DOHH2 (cell line): ENCODE measurements at regions not wholly inside any gene's neighbourhood (a gene's known extent, or its start where the extent isn't known, plus 50 kb on each side); places are given as distances from the start of the nearest gene placed in this dataset.

Experiments
- H3F3A ChIP-seq: fragments of 200-600 bp; sonication (generic), shearing (Covaris generic); 2 replicates; pipeline ENCODE4 v1.6.0; 2016; ENCODE audit warnings: antibody characterized with exemption, mild to moderate bottlenecking; ENCODE audit not compliant: control insufficient read depth, insufficient read depth
- H3K27ac ChIP-seq: fragments of 200-600 bp; sonication (generic); 2 replicates; pipeline ENCODE4 v1.5.1; 2014; ENCODE audit warnings: low read depth, mild to moderate bottlenecking, low read length, moderate library complexity
- H3K27me3 ChIP-seq: fragments of 200-600 bp; sonication (generic); 2 replicates; pipeline ENCODE4 v1.6.1; 2014; ENCODE audit warnings: mild to moderate bottlenecking, low read length, mixed read lengths; ENCODE audit not compliant: control insufficient read depth
- H3K36me3 ChIP-seq: fragments of 200-600 bp; sonication (generic); 2 replicates; pipeline ENCODE4 v1.6.1; 2014; ENCODE audit warnings: mild to moderate bottlenecking, low read length, moderate library complexity, mixed read lengths; ENCODE audit not compliant: control insufficient read depth
- H3K4me1 ChIP-seq: fragments of 200-600 bp; sonication (generic); 2 replicates; pipeline ENCODE4 v1.6.1; 2014; ENCODE audit warnings: mild to moderate bottlenecking, low read length, mixed read lengths; ENCODE audit not compliant: control insufficient read depth
- H3K4me2 ChIP-seq: fragments of 200-600 bp; sonication (generic); 2 replicates; pipeline ENCODE4 v1.6.0; 2014; ENCODE audit warnings: mild to moderate bottlenecking, low read length, moderate library complexity
- H3K4me3 ChIP-seq: fragments of 200-600 bp; sonication (generic); 2 replicates; pipeline ENCODE4 v1.5.1; 2014; ENCODE audit warnings: mild to moderate bottlenecking, low read length, mixed read lengths
- H3K79me2 ChIP-seq: fragments of 200-600 bp; sonication (generic); 2 replicates; pipeline ENCODE4 v1.6.1; 2014; ENCODE audit warnings: mild to moderate bottlenecking, low read length, mixed read lengths; ENCODE audit not compliant: control insufficient read depth
- H3K9me2 ChIP-seq: fragments of 200-600 bp; sonication (generic); replicated peaks from 2 replicates; pipeline ENCODE4 v1.6.1; 2014; ENCODE audit warnings: mild to moderate bottlenecking, low read length, mixed read lengths; ENCODE audit not compliant: control insufficient read depth
- H3K9me3 ChIP-seq: fragments of 200-600 bp; sonication (generic); 2 replicates; pipeline ENCODE4 v1.6.1; 2014; ENCODE audit warnings: antibody characterized with exemption, low read length, mixed read lengths; ENCODE audit not compliant: control insufficient read depth, insufficient read depth
- H4K20me1 ChIP-seq: fragments of 200-600 bp; sonication (generic); 2 replicates; pipeline ENCODE4 v1.6.0; 2014; ENCODE audit warnings: low read depth, mild to moderate bottlenecking, antibody characterized with exemption, low read length, moderate library complexity; ENCODE audit not compliant: control insufficient read depth, insufficient read depth
- CTCF ChIP-seq: fragments of 200-600 bp; sonication (generic); IDR thresholded peaks from one replicate; pipeline ENCODE4 v1.5.1; 2014; ENCODE audit warnings: antibody characterized with exemption, mild to moderate bottlenecking, low read depth, low read length; ENCODE audit not compliant: poor library complexity, severe bottlenecking
- EZH2phosphoT487 ChIP-seq: fragments of 200-600 bp; sonication (generic); IDR thresholded peaks from 2 replicates; pipeline ENCODE4 v1.6.1; 2017; ENCODE audit warnings: borderline replicate concordance, mild to moderate bottlenecking, antibody characterized with exemption, low read length, moderate library complexity, mixed read lengths

DNA sequence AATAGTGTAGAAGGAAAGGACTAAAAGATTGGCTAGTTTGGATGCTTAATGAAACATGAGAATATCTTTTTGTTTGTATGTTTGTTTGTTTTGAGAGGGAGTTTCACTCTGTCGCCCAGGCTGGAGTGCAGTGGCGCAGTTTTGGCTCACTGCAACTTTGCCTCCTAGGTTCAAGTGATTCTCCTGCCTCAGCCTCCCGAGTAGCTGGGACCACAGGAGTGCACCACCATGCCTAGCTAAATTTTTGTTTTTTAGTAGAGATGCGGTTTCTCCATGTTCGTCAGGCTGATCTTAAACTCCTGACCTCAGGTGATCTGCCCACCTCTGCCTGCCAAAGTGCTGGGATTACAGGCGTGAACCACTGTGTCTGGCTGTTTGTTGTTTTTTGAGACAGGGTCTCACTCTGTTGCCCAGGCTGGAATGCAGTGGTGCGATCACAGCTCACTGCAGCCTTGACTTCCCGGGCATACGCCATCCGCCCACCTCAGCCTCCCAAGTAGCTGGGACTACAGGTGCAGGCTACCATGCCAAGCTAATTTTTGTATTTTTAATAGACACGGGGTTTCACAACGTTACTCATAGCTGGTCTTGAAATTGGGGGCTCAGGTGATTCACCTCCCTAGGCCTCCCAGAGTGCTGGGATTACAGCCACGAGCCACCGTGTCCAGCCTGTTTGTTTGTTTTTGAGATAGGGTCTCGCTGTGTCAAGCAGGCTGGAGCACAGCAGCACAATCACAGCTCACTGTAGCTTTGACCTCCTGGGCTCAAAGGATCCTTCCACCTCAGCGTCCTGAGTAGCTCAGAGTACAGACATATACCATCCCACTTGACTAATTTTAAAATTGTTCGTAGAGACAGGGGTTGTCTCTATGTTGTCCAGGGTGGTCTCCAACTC is 209.2 kb downstream of the MYCN start:
- Histone ChIP-seq H3K27ac (no peak overlapping the region), H3K27me3 (no peaks in the 10 kb centered on the region), H3K4me1 (no peaks in the 10 kb centered on the region), H4K20me1 (no peaks in the 10 kb centered on the region), H3K36me3 (no peaks in the 10 kb centered on the region), H3K79me2 (no peaks in the 10 kb centered on the region), H3K4me3 (no peak overlapping the region), H3K4me2 (no peak overlapping the region), H3F3A (no peaks in the 10 kb centered on the region), H3K9me2 (no peaks in the 10 kb centered on the region), H3K9me3 (no peaks in the 10 kb centered on the region; the same call in 1 of the 2 replicates)
- TF ChIP-seq CTCF: no peak
- TF ChIP-seq EZH2phosphoT487: no peak

DNA sequence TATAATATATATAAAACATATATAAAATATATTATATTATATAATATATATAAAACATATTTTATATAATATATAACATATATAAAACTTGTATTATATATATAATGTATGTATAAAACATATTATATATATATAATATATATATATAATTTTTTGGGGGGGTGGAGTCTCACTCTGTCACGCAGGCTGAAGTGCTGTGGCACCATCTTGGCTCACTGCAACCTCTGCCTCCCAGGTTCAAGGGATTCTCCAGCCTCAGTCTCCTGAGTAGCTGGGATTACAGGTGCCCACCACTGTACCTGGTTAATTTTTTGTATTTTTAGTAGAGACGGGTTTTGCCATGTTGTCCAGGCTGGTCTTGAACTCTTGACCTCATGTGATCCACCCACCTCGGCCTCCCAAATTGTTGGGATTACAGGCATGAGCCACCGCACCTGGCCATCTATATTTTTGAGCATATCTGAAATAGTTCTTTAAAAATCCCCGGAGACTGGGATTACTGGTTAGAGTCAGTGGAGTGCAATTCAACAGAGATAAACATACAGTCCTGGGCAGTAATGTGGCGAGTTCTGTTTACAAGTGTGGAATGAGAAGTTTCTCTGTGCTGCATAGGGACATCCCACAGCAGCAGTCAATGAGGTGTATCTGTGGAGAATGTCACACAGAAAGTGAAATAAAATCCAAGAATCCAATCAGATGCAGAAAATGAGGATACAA is 208.4 kb downstream of the MYCN start:
- H3K27me3 ChIP-seq: no peaks in the 10 kb centered on the region
- no peaks in the 10 kb centered on the region for H3K4me1 ChIP-seq
- no peak overlapping the region for H3K4me2 ChIP-seq
- no peaks in the 10 kb centered on the region for H3F3A ChIP-seq
- no peaks in the 10 kb centered on the region; the same call in 1 of the 2 replicates for H3K9me3 ChIP-seq
- no peak for TF ChIP-seq CTCF
- no peak for TF ChIP-seq EZH2phosphoT487
- H3K36me3 ChIP-seq: no peaks in the 10 kb centered on the region
- no peak overlapping the region for H3K4me3 ChIP-seq
- no peak overlapping the region for H3K27ac ChIP-seq
- no peaks in the 10 kb centered on the region for H3K79me2 ChIP-seq
- H4K20me1 ChIP-seq: no peaks in the 10 kb centered on the region
- H3K9me2 ChIP-seq: no peaks in the 10 kb centered on the region

- TF ChIP-seq EZH2phosphoT487: no peak
- TF ChIP-seq CTCF: no peak
Observed at GRCh38 chr2:16142383-16143361, 202.3 kb downstream of the MYCN start.

More at GRCh38 chr2:16142383-16143361, 202.3 kb downstream of the MYCN start:
- H3K27ac ChIP-seq: no peak overlapping the region
- no peaks in the 10 kb centered on the region for H3K9me2 ChIP-seq
- no peaks in the 10 kb centered on the region for H3F3A ChIP-seq
- H3K9me3 ChIP-seq: no peaks in the 10 kb centered on the region
- H3K4me3 ChIP-seq: no peak overlapping the region
- no peaks in the 10 kb centered on the region for H3K79me2 ChIP-seq
- H3K4me1 ChIP-seq: no peaks in the 10 kb centered on the region
- H4K20me1 ChIP-seq: no peaks in the 10 kb centered on the region
- no peak overlapping the region for H3K4me2 ChIP-seq
- no peaks in the 10 kb centered on the region for H3K27me3 ChIP-seq
- H3K36me3 ChIP-seq: no peaks in the 10 kb centered on the region
